Osteoblast (primary cell): ENCODE measurements at regions not wholly inside any gene's neighbourhood (a gene's known extent, or its start where the extent isn't known, plus 50 kb on each side); places are given as distances from the start of the nearest gene placed in this dataset.

Source experiments
- DNase-seq: peaks from one replicate; pipeline ENCODE4 v3.0.0; 2011; ENCODE audit warnings: low spot score, mixed read lengths; ENCODE audit not compliant: insufficient read length; ENCODE audit errors: missing footprints
- H2AFZ ChIP-seq: 2 replicates; pipeline ENCODE4 v1.6.0; 2011; ENCODE audit warnings: mild to moderate bottlenecking, low read length
- H3K27ac ChIP-seq: 2 replicates; pipeline ENCODE4 v1.5.1; 2011; ENCODE audit warnings: mild to moderate bottlenecking, low read depth, low read length, moderate library complexity
- H3K27me3 ChIP-seq: 2 replicates; pipeline ENCODE4 v1.6.0; 2012; ENCODE audit warnings: mild to moderate bottlenecking, control low read depth, inconsistent platforms, low read length, moderate library complexity; ENCODE audit not compliant: insufficient read depth
- H3K36me3 ChIP-seq: 2 replicates; pipeline ENCODE4 v1.5.1; 2011; ENCODE audit warnings: mild to moderate bottlenecking, low read length, control low read depth, moderate library complexity; ENCODE audit not compliant: insufficient read depth
- H3K4me1 ChIP-seq: 2 replicates; pipeline ENCODE4 v1.5.1; 2011; ENCODE audit warnings: mild to moderate bottlenecking, low read length, control low read depth, moderate library complexity; ENCODE audit not compliant: insufficient read depth
- H3K4me2 ChIP-seq: 2 replicates; pipeline ENCODE4 v1.6.0; 2011; ENCODE audit warnings: mild to moderate bottlenecking, low read length; ENCODE audit not compliant: insufficient read depth
- H3K4me3 ChIP-seq: fragments of 200-600 bp; sonication (generic); 3 replicates; pipeline ENCODE4 v1.5.1; 2012; ENCODE audit warnings: mild to moderate bottlenecking, low read length, inconsistent platforms; ENCODE audit not compliant: insufficient read depth
- H3K79me2 ChIP-seq: 2 replicates; pipeline ENCODE4 v1.6.0; 2012; ENCODE audit warnings: mild to moderate bottlenecking, low read length, control low read depth, inconsistent platforms; ENCODE audit not compliant: insufficient read depth
- H3K9me3 ChIP-seq: 2 replicates; pipeline ENCODE4 v1.5.1; 2011; ENCODE audit warnings: low read depth, low read length, control low read depth
- H4K20me1 ChIP-seq: 2 replicates; pipeline ENCODE4 v1.6.0; 2012; ENCODE audit warnings: mild to moderate bottlenecking, low read length, control low read depth; ENCODE audit not compliant: insufficient read depth
- TF ChIP-seq, protein P1 (sequence below): IDR thresholded peaks from 2 replicates; pipeline ENCODE4 v1.5.1; 2011; ENCODE audit warnings: mild to moderate bottlenecking, low read depth, low read length, moderate library complexity; ENCODE audit errors: extremely low read depth

DNA sequence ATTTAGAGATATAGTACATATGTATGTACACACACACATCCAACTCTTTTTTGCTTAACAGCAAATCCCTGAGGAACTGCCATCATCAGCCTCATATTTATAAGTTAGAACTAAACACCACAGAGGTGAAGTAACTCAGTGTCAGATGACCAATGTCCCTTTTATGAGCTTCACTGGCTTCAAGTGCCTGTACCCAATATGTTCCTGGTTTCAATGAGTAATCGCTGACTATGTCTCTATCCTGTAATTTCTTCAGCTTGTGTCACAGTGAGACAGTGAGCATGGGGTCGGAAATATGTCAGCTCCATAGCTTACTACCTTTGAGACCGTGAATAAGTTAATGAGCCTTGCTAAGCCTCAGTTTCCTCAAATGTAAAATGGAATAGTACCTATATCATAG is 136.2 kb upstream of the RASGEF1B start:
- no peak overlapping the region for H3K4me2 ChIP-seq
- TF ChIP-seq, protein P1, sequence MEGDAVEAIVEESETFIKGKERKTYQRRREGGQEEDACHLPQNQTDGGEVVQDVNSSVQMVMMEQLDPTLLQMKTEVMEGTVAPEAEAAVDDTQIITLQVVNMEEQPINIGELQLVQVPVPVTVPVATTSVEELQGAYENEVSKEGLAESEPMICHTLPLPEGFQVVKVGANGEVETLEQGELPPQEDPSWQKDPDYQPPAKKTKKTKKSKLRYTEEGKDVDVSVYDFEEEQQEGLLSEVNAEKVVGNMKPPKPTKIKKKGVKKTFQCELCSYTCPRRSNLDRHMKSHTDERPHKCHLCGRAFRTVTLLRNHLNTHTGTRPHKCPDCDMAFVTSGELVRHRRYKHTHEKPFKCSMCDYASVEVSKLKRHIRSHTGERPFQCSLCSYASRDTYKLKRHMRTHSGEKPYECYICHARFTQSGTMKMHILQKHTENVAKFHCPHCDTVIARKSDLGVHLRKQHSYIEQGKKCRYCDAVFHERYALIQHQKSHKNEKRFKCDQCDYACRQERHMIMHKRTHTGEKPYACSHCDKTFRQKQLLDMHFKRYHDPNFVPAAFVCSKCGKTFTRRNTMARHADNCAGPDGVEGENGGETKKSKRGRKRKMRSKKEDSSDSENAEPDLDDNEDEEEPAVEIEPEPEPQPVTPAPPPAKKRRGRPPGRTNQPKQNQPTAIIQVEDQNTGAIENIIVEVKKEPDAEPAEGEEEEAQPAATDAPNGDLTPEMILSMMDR, result no peak

DNA sequence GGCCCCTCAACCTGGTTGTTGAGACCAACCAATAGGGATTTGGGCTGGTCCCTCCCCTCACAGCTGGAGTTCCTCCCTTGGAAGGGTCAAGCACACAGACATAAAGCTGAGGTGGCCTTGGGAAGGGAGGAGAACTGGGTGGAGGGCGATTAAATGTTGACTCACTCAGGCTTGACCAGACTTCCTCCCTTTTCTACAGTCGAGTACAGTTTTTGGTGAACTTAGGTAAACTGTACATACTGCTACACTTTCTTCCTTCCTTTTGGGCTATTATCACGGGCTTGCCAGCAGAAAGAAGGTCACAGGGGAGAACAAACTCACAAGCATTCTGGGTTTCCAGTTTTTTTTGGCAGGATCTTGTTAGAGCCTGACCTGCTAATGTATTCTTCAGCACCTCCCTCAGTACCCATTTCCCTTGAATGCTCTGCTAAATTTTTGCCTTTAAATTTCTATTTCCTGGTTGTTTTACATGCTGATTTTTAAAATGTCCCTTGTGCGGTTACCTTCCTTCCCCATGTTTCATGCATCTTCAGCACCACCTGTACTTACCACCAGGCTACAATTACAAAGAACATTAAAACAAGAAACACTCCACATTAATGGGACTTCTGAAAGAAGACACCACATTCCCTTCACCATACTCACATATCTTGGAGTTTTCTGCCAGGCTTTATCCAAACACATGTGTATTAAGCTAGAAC is 135.2 kb upstream of the RASGEF1B start:
- no peak overlapping the region for H3K4me2 ChIP-seq
- no peaks in the 10 kb centered on the region for H3K79me2 ChIP-seq
- H4K20me1 ChIP-seq, result no peaks in the 10 kb centered on the region
- TF ChIP-seq, protein P1, result no peak
- no peak overlapping the region for H3K27ac ChIP-seq
- no peak for DNase-seq
- H3K9me3 ChIP-seq, result no peaks in the 10 kb centered on the region
- no peaks in the 10 kb centered on the region for H3K27me3 ChIP-seq
- no peaks in the 10 kb centered on the region for H3K36me3 ChIP-seq
- H2AFZ ChIP-seq, result peak overlapping the region; percentile 17
- no peaks in the 10 kb centered on the region for H3K4me1 ChIP-seq
- H3K4me3 ChIP-seq, result no peak overlapping the region

More for the DNA sequence above, 136.2 kb upstream of the RASGEF1B start:
- H3K9me3 ChIP-seq, result no peaks in the 10 kb centered on the region
- no peak for DNase-seq
- no peaks in the 10 kb centered on the region for H4K20me1 ChIP-seq
- H3K27me3 ChIP-seq, result no peaks in the 10 kb centered on the region
- no peaks in the 10 kb centered on the region for H3K4me1 ChIP-seq
- no peak overlapping the region for H2AFZ ChIP-seq
- no peak overlapping the region for H3K27ac ChIP-seq
- H3K4me3 ChIP-seq, result no peak overlapping the region
- H3K79me2 ChIP-seq, result no peaks in the 10 kb centered on the region
- no peaks in the 10 kb centered on the region for H3K36me3 ChIP-seq

- TF ChIP-seq, protein P1, result no peak
- Histone ChIP-seq H3K9me3 (no peaks in the 10 kb centered on the region), H4K20me1 (no peaks in the 10 kb centered on the region), H3K27ac (no peak overlapping the region), H3K4me3 (no peak overlapping the region), H3K4me2 (no peak overlapping the region), H3K79me2 (no peaks in the 10 kb centered on the region), H3K36me3 (no peaks in the 10 kb centered on the region), H2AFZ (no peak overlapping the region), H3K27me3 (no peaks in the 10 kb centered on the region), H3K4me1 (no peaks in the 10 kb centered on the region)
- no peak for DNase-seq
Measured at GRCh38 chr4:81606166-81606565, 134.5 kb upstream of the RASGEF1B start.

DNA sequence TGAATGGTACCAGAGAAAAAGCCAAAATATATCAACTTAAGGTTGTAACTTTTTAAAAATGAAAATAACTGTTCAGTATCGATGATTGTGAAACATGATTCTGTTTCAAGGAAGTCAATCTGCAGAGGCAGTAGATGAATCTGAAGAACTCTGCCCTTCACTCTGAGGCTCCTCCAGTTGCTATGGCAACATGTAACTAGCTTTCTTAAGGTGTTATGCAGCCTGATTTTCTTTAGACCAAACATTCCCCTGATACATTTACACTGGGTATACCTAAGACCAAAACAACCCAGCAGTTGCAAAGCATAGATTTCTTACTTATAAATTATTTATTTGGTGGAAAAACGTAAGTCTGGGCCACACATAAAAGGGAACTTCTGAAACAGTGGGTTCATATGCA is 133.6 kb upstream of the RASGEF1B start:
- DNase-seq, result peak; percentile 4
- Histone ChIP-seq H2AFZ (no peak overlapping the region), H3K27ac (no peak overlapping the region), H4K20me1 (no peaks in the 10 kb centered on the region), H3K4me1 (no peaks in the 10 kb centered on the region), H3K9me3 (no peaks in the 10 kb centered on the region), H3K4me3 (no peak overlapping the region), H3K36me3 (no peaks in the 10 kb centered on the region), H3K79me2 (no peaks in the 10 kb centered on the region), H3K4me2 (no peak overlapping the region), H3K27me3 (no peaks in the 10 kb centered on the region)
- TF ChIP-seq, protein P1, result no peak
